Left colon (tissue), 2 donors: ENCODE measurements at regions not wholly inside any gene's neighbourhood (a gene's known extent, or its start where the extent isn't known, plus 50 kb on each side); places are given as distances from the start of the nearest gene placed in this dataset.
"Not testable (repeated sequence)": the region's sequence is repeated elsewhere in the genome, so short reads cannot be mapped to it uniquely, and the experiment has no call there.

ENCODE experiments used
- ATAC-seq: fragments of 200-7000 bp; cut with Tn5 transposase; one replicate; pipeline ENCODE4 v1.9.1; 2020; ENCODE audit warnings: mild to moderate bottlenecking, moderate library complexity
- DNase-seq, 2 donors: peaks; one replicate each; pipeline ENCODE4 v3.0.0-alpha.2; 2020
- intact Hi-C, 2 donors: fragments of 100-400 bp; cut with DNase I in 1 of 2; cut with micrococcal nuclease in 1 of 2; formaldehyde crosslinking; loops; one replicate each; pipeline versions ENCODE4 v1.11.2 to v1.14.0; 2022; cut with DNase I, micrococcal nuclease
- donor health status: DM: no; HTN: no; CAD: no.
- donor health status: DM: yes; HTN: yes; CAD: no.

DNA sequence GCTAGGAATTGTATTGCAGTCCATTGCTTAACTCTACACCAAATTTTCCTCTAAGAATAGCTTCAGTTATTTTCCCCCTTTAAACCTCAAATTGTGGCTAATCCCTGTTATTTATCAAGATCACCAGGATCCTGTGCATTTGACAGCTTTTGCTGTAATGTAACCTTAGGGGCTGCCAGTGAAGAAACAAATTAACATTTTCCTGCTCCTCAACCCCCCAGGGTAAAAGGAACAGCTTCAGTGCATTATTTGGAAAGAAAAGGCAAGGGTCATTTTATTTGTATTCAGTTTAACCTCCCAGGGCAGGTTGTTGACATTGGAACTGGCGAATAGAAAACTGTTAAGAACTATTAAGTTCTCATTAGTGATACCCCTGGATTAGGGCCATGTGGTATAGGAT is 57.0 kb downstream of the PCDH20 start:
- DNase-seq (no peak), ATAC-seq (no peak)
- intact Hi-C loops: no loop called here

DNA sequence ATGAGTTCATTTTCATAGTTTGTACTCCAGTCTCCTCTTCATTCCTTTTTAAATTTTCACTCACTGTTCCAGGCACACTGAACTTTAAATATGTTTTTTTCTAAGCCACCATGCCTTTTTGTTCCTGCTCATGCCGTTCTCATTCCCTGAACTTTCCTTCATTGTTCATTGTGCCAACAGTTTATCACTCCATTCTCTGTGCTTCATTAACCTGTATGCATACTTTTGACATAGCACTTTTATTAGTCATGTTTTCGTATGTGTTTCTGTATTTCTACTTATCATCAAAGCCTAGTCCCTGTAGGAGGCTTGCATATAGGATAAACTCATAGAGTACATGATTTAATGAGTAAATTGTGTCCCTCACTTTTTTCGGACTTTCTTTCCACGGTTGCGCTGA is 65.3 kb downstream of the PCDH20 start:
- intact Hi-C loops: no loop called here
- ATAC-seq (no peak), DNase-seq (no peak)

DNA sequence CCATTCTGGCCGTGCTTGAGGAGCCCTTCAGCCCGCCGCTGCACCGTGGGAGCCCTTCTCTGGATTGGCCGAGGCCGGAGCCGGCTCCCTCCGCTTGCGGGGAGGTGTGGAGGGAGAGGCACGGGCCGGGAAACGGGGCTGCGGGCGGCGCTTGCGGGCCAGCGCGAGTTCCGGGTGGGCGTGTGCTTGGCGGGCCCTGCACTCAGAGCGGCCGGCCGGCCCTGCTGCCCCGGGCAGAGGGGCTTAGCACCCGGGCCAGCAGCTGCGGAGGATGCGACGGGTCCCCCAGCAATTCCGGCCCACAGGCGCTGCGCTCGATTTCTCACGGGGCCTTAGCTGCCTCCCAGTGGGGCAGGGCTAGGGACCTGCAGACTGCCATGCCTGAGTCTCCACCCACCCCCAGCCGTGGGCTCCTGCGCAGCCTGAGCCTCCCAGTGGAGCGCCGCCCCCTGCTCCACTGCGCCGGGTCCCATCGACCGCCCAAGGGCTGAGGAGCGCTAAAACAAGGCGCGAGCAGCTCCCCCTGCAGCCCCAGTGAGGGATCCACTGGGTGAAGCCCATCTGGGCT is 76.5 kb downstream of the PCDH20 start:
- ATAC-seq: no peak
- intact Hi-C loops: no loop called here
- DNase-seq: no peak

DNA sequence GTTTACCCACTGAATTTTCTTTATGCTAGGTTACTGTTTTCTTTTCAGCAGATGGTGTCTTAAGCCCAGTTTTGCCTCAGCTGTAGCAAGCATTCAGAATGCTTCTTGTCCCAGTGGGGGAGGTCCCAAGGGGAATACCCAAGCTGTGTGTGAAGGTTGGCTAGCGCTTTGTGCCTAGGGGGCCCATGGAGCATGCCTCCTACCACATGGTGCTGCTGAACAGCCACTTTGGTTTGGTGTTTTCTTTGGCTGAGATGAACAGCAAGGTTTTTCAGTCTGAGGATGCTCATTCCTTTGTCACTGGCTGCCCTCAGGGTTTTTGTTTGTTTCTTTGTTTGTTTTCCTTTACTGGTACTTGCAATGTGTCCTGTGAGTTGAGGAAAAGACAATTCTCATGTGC is 99.0 kb downstream of the PCDH20 start:
- ATAC-seq (no peak), DNase-seq (no peak)
- intact Hi-C loops: no loop called here

DNA sequence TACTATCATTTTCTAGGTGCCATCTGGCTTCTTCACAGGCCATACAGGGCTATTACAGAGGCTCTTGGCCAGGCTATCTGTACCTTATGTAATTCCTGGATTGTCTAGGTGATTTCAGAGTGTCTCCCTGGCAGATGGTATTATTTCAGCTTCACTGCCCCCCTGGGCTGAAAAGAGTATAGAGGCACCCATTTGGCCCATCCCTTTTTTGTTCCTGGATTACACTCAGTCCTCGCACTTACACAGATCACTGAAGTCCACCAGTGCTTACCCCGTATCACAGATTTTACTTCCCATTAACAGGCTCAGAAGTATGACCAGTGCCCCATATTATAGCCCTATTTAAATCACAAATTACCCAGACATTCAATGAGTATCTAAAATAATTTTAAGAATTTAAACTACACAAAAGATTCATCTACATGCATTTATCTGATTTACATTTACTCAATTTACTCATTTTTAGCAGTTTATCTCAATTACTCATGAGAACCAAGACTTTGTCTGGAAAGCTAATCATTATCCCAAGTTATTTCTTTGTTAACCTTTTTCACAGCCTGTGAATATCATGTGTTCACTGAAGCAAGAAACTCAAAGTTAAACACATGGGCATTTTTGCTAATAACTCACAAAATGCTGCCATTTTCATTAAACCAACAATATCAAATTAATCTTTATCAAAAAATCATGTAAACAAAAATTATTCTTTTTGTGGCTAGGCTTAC is 121.0 kb downstream of the PCDH20 start:
- ATAC-seq (no peak), DNase-seq (no peak)
- intact Hi-C loops: no loop called here

DNA sequence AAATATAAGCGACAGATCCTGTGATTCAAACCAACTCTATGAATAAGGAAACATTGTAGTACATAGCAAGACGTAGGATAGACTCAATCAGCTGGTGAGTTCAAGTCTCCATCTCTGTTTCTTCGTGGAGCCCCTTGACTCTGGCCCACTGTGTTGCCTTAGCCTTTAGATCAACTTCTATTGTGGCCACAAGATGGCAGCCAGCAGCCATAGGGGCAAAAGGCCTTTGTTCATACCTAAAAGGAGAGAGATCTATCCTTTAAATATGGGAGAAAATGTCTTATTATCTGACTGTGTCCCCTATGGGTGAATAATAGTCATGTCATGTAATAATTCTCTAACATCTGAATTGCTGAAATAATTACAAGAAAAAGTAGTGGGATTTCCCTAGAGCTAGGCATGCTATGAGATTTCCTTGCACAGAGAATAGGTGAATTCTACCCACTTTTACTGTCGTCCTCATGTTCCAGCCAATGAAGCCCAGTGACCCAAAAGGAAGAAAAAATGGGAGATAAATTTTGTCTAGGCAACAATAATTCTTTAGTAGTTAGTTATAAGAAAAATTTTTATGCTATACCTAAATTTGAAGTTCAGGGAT is 129.4 kb downstream of the PCDH20 start:
- intact Hi-C loops: no loop called here
- DNase-seq (no peak), ATAC-seq (no peak)

DNA sequence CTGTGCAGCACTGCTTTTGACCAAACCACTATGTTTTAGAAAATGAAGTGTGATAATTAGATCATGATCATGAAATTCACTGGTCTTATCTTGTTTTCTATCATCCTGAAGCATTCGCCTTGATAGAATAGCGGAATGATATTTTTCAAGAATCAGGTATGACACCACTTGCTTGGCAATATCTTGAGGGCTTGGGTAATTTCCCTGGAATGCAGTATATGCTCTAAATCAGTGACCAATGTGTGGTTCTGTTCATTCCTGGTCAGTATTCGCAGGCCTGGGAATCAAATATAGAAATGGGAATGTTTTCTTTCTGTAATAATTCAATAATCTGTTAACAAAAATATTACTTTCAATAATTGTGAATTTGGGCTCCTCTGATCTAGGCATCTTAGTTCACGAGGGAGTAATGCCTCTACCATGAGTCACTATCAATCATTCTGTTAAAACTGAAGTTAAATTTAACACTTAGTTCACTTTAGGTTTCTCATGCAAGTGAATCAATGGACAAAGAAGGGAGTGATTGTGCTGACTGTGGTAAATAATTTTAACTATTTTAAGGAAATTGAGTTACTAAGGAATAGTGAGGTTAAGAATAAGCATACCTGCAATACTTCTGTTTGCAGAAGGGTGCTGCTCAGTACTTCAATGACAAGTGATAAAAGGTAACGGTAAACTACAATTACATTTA is 137.9 kb downstream of the PCDH20 start:
- intact Hi-C loops: no loop called here
- ATAC-seq (no peak), DNase-seq (no peak)

DNA sequence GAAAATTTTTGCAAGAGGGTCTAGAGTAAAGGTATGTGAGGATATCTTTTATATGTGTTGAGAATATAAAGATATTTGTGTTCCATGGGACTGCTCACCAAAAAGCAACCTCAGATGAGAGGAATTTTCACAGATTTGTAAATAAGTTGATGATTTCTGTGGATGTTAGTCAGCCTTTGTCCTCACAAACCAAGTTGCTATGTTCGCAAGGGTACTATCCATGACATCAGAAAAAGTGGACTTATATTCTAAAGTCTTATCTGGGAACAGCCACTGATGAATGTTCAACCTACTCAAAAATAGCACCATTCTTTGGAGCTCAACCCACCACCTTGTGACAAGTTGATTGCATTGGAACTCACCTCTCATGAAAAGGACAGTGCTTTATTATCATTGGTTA is 138.6 kb downstream of the PCDH20 start:
- intact Hi-C loops: no loop called here
- DNase-seq (no peak), ATAC-seq (no peak)

DNA sequence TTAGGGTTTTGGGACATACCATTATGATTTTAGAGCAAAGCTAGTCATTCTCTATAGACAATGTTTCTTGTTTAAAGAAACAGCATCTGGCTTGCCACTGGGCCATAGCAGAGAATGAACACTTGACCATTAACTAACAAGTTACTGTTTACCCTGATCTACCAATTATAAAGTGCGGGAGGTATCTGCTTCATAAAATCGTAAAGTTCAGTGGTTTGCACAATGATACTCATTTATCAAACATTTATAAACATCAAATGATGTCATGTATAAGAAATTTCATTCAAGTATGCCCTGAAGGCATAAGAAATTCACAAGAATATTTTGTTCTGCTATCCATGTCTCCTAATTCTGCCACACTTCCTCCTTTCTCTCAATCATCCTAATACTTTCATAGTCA is 139.2 kb downstream of the PCDH20 start:
- intact Hi-C loops: no loop called here
- no peak for DNase-seq
- no peak for ATAC-seq

DNA sequence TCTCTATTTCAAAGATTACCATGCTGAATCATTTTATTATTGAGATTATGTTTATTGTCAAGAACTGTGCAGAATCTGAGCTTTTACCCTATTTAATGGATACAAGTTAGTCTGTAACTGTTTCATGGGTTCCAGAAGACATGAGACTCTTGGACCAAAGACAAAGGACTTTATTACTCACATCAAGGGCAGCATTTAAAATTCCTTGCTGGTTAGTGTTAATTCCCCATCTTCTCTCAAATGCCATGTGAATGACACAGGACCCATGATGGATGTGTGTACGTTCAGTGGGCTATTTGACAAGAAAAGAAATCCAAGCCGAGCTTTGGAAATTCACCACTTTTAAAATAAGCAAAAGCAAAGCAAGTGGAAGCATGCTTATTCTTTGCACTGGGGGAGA is 139.9 kb downstream of the PCDH20 start:
- ATAC-seq (no peak), DNase-seq (no peak)
- intact Hi-C loops: no loop called here

DNA sequence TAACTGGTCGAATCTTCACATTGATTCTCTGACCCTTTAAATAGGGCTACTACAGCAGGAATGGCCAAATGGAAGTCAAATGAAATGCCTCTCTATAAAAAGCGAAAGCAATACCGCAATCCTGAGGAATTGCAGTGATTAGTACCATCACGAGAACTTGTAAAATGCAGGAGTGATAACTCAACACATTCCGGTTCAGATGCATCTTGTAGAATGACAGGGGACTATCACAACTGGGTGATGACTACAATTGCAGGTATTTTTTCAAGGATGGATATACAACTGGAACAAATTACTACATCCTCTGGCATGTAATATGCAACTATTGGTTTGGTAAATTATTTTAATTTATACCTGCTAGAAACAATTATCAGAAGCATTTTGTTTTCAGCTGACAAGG is 140.4 kb downstream of the PCDH20 start:
- DNase-seq (no peak), ATAC-seq (no peak)
- intact Hi-C loops: no loop called here

DNA sequence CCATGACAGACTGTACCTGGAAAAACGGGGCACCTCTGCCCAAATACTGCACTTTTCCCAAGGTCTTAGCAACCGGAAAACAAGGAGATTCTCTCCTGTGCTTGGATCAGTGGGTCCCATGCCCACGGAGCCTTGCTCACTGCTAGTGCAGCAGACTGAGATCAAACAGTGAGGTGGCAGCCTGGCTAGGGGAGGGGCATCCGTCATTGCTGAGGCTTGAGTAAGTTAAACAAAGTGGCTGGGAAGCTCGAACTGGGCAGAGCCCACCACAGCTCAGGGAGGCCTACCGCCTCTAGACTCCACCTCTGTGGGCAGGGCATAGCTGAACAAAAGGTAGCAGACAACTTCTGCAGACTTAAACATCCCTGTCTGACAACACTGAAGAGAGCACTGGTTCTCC is 148.8 kb downstream of the PCDH20 start:
- intact Hi-C loops: not testable (repeated sequence)

DNA sequence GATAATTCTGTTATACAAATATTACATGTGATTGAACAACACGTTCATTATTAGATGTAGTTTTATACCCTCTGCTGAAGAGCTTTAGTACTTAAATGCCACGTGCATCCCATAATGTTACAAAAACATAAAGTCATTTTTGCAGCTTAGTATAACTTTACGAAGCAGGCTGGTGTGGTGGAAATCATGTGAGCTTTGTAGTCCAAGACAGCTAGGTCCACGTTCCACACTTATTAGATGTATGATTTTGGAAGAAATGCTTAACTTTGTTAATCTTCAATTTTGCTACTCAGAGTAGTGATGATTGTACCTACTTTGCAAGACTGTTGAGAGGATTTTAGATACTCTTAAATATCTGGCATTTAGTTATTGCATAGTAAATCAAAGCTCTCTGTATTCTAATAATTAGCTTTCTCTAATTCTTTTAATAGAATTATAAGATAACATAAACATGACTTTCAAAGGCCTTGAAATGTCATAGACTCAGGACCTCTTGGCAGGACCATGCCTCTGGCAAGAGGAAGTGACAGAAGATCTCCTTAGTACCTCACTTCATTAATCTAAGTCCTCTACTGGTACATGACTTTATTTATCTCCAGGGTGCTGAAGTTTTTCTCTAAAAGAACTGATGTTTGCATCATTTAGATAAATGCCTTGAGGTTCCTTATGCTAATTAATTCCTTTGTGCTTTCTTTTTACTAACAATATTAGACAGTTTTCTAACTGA is 153.7 kb downstream of the PCDH20 start:
- DNase-seq (no peak), ATAC-seq (no peak)
- intact Hi-C loops: no loop called here

More for the DNA sequence above, 148.8 kb downstream of the PCDH20 start:
- not testable (repeated sequence) for DNase-seq, ATAC-seq

DNA sequence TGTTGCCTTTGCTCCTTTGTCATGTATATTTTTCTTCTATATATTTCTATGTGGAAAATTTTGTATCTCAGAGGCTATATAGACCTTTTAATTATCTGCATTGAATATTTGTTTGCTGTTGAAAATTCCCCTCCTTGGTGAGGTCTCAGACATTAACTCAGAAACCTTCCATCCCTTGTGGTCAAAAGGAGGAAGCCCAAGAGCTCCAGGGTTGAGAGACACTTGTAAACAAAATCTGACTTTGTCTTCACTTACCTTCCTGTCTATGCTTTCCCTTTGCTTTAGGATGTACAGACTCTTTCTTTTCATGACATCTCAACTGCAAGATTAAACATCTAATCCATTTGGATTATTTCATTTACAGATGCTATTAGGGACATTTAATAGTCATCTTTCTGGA is 157.5 kb downstream of the PCDH20 start:
- DNase-seq (no peak), ATAC-seq (no peak)
- intact Hi-C loops: no loop called here

DNA sequence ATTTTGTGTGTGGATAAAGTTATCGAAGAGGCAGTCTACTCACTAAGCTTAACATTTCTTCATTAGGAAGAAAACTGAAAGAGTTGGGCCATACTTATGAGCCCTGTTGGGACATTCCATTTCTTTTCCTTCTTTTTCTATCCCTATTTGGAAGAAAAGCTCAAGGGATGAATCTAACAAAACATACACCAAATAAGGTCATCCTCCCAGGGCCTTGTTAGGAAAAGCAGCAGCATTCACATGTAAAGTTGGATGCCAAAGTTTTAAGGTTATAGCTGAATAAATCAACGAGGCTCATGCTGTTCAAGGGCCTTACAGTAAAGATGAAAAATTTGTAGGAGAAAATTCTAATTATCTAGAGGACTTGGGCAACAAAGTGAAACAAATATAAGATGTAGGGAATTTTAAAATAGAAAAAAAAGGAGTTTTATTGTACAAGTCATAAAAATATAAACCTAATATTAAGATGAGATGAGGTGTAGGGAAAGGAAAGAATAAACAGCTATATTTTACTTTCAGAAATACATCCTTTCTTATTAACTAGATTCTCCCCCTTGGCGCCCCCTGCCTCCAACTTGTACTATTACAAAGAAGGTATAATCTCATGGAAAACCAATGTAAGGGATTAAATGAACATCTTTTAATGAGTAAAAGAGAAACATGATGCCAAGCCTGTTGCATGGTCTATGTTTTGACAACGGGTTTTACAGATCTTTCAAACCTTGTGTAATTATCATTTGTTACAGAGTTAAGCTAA is 160.4 kb downstream of the PCDH20 start:
- ATAC-seq (no peak), DNase-seq (no peak)
- intact Hi-C loops: no loop called here

DNA sequence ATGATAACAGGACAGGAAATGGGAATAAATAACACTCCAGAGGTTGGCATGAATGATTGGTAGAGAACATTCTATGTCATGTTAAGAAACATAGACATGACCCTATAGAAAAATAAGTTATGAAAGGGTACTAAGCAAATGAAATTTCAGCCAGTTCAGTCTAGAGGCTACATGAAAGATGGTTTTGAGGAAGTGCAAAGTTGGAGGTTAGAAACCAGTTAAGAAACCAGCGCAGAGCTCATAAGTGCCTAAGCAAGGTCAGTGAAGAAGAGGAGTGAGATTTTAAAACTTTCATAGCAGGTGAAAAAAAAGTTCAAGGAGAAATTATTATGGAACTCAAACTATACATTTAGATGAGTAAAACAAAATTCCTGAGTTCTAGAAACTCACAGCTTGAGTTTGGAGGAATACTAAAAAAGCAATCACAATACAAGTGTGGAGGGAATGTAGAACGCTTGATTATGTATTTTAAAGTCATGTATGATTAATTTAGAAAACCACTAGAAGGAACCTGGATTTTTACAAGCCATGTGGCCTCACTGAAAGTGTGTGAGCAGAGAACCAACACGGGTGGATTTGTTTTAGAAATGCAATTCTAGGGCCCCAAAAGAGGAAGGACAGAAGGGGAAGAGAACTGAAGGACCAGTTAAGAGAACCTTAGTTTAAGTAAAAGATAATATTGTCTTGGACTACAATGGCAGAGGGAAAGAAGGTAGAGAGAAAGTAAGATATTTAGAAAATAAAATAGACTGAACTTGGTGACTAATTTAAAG is 162.4 kb downstream of the PCDH20 start:
- ATAC-seq: no peak
- no peak for DNase-seq
- intact Hi-C loops: no loop called here

DNA sequence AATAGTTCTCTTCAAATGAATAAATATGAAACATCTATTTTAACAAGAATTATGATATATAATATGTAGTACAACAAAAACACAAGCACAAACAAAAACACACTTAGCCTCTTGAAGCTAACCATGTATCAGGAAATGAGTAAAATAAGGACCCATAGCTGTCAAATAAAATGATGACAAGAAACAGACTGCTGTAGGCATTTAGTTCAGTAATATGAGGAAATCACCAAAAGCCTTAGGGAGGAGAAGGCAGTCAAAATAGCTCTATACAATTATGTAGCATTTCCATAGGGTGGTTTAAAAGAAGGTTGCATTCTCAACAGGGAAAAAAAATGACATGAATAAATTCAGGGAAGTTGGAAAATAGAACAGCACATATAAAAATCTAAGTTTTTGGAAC is 163.4 kb downstream of the PCDH20 start:
- DNase-seq (no peak), ATAC-seq (no peak)
- intact Hi-C loops: no loop called here
